GM19397 (cell line): ENCODE measurements at regions not wholly inside any gene's neighbourhood (a gene's known extent, or its start where the extent isn't known, plus 50 kb on each side); places are given as distances from the start of the nearest gene placed in this dataset.

Experiments used
- ATAC-seq: cut with Tn5 transposase; IDR thresholded peaks from one replicate; pipeline ENCODE4 v1.9.1; 2021; ENCODE audit warnings: mild to moderate bottlenecking, moderate library complexity; ENCODE audit not compliant: unreplicated experiment

GRCh38 chr12:130016986-130017385 is 113.2 kb upstream of the TMEM132D start:
- no peak for ATAC-seq

DNA sequence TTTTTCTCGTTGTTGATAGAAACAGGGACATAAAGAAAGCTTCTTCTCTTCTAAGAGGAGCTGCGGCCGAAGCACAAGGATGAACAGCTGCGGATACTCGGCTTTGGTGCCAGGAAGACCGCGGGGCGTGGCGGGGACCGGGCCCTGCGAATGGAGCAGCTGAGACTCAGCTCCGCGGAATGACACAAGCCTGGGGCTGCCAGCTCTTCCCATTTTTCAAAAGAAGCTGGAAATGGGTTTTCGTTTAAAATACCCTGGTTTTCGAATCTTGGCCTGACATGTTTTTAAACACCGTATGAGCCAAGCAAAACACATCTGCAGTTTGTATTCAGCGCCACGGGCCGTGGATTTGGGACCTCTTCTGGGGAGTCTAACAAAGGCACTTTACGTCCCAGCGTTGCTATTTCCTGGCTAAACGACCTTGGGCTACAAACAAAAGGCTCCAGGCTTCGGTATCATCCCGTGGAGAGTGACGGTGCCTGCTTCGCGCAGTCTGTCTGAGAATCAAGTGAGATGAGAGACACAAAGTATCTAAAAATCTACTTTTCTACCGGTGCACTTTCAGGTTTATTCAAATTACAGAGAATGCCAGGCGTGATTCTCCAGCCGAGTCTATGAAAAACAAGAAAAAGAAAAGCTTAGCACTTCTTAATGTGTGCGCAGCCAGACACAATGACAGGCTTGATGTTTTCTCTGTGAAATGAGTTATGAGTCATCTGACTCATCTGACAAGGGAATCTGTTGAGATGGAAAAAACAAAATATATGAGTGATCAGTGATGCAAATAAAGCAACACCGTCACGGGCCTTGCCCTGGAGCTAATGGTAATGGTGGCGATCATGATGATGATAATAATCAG is 114.0 kb upstream of the TMEM132D start:
- ATAC-seq = no peak

DNA sequence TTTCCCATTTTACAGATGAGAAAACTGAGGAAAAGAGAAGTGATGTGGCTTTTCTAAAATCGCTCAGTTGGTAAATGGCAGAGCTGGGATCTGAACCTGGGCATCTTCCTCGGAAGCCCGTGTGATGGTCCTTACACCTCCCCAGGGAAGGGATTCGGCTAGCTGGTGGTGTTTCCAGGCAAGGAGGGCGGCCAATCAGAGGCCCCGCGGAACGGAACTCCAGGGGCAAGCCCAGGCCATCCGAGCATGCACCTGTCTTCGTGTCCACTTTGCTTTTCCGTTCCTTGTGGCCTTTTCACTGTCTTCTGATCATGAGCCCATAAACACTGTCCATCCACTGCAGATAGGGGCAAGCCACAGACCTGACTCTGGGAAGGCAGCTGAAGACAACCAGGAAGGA is 114.8 kb upstream of the TMEM132D start:
- ATAC-seq = no peak

DNA sequence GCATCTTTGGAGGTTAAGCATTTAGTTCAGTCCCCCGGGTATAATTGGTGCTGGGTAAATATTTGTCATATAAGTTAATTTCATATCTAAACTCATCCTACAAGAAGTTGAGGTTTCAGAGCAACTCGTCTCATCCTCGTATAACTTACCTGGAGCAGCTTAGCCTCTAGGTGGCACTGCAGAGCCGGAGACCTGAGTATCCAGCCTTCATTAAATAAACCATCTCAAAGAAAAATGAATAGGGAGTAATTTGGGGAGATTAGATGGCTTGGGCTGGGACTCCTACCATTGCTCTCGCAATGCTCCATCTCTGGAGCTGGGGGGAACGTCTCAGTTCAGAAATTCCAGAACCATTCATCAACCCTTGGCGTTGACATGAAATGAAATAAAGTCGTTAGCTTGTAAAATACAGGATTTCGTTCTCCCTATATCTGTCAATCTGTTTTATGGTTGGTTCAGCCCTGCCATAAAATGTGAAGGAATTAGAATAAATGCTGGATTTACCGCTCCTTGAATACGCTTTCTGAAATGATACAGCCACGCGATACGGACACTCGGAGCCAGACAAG is 122.9 kb upstream of the TMEM132D start:
- no peak for ATAC-seq

DNA sequence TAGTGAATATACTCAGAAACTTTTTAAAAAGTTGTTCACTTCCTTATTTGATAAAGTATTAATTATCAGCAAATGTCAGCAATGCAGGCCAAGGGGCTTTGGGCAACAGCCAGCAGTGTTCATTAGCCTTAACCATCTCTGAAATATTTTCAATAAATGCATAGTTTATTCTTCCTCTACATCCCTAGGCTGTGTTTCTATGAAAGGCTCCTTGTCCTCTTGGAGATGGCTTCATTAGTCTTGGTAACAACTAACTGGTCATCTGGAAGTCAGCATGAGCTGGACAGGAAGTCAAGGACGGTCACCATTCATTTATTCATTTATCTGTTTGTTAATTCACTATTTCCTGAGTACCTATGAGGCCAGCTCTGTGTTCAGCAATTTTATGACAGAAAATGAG is 124.0 kb upstream of the TMEM132D start:
- ATAC-seq = no peak

DNA sequence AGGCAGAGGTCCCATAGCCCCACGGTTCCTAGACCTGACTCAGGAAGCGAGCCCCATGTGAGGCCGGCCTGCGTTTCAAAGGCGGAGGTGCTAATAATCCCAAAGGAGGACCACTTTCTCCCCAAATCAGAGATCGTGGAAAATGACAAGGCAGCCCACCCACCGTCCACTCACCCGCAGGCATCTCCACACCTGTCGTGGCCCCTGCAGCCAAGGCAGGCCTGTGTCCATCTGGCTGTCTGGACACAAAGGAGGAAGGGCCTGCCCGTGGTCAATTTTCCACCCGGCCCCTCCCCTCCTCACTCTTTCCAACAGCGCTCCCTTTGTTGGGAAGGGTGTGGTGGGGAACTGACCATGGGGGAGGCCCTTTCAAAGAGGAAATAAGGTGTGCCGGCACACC is 125.3 kb upstream of the TMEM132D start:
- ATAC-seq = no peak

- ATAC-seq = no peak
Observed at GRCh38 chr12:130031041-130031440, 127.2 kb upstream of the TMEM132D start.

DNA sequence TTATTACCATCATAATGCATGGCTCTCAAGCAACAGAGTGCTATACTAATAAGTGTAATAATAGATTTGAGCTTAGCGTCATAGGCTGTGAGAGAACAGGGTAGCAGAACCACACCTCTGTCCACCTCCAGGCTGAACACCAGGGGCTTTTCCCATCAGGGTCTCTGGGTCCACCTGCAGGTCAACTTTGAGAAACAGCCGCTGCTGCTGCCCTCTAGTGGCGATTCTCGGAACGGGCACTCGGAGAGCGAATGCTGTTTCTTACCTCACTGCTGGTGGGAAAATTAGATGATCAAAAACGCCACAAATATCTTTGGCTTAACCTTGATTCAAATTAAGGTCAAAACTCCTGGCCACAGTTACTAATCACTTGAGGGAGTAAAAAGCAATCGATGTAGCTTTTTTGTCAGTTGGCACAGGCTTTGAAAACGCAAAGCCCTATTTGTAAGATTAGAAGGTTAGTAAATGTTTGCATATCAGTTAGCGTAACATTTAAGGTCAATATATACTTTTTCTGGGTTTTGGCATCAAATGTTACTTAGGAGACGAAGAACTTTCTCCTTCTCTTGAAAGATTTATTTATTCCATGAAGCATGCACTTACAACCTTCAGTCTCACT is 127.9 kb upstream of the TMEM132D start:
- ATAC-seq = no peak

- ATAC-seq = no peak
Observed at GRCh38 chr12:130041983-130042812, 120.1 kb upstream of the FZD10 start.

DNA sequence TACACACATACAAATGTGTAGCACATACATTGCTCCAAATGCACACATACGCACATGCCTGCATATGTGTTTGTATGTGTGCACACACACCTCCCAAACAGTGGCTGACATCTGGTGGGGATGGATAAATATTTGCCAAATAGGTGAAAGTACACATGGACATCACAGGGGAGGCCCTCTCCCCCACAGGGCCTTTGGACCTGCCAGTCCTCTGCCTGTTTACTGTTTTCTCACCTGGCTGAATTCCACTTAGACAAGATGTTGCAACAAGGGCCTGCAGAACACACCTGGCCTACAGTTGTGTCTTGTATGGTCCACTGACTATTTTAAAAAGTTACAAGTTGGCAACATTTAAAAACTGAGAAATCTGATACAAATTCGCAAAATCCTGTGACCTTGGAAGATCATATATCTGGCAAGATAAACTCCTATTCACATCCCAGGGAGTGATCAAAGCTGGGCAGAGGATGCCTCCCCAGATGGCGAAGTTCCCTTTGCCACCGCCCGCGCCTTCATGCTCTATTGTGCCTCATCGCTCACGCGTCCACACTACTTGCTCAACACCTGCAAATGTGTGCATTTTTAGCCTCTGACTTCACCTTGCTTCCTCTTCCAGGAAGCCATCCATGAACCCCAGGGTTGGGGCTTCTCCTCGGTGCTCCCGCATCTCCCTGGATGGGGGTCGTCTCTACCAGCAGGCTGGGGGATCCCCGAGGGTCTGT is 118.4 kb upstream of the FZD10 start:
- ATAC-seq = no peak

GRCh38 chr12:130044991-130045621 is 117.2 kb upstream of the FZD10 start:
- no peak for ATAC-seq

DNA sequence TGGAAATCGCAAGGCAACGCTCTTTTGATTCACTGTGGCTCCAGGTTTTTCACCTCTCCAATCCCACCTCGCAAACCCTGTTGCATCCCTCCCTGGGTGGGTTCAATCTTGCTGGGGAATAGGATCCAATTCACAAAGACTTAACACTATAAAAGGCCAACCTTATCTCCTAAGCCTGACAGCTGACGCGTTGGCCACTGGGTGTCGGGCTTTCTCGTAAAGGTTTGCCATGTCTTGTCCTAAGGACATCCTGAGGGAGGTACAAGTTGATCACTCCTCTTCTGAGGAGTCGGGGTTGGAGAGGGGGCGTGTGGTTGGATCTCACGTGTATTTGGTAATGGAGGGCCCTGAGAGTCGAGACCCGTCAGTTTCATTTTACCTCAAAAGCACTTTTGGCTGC is 112.6 kb upstream of the FZD10 start:
- ATAC-seq = no peak

DNA sequence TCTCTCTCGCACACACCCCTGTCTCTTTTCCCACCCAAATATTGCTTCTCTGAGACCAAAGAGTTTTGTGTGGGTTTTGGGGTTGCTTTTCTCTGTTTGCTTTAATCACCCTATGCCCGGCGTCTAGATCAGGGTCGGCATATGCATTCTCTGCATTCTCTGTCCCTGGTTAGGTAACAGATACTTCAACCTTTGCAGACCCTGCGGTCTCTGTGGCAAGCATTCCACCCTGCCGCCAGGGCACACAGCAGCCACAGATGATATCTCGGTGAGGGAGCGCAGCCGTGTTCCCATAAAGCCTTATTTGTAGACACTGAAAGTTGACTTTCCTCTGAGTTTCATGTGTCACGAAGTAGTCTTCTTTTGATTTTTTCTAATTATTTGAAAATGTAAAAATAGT is 110.4 kb upstream of the FZD10 start:
- no peak for ATAC-seq

GRCh38 chr12:130053651-130054069 is 108.6 kb upstream of the FZD10 start:
- no peak for ATAC-seq

- no peak for ATAC-seq
Observed at GRCh38 chr12:130054803-130055202, 107.5 kb upstream of the FZD10 start.

DNA sequence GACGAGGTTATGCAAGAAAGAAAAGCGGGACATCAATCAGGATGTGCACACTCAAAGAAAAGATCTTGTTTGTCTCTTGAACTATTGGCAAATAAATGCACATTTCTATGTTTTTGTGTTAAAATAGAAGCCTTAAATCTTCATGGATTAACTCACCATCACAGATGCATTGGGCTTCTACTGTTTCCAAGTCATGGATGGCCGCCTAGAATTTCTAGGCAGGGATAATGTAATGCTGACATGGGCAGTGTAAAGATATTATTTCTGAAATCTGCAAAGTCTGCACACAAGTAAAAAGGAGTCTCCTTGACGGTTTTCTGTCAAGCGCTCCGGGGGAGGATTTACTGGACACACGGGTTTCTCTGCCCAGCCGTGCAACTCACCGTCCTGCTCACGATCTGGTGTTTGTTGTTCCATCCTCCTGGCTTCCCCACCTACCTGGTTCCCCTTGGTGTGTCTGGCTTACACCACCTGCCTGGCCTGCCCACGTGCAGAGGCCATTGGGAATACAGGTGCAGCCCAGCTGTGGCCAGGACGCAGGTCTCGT is 103.3 kb upstream of the FZD10 start:
- ATAC-seq = no peak

GRCh38 chr12:130063866-130064265 is 98.4 kb upstream of the FZD10 start:
- no peak for ATAC-seq

DNA sequence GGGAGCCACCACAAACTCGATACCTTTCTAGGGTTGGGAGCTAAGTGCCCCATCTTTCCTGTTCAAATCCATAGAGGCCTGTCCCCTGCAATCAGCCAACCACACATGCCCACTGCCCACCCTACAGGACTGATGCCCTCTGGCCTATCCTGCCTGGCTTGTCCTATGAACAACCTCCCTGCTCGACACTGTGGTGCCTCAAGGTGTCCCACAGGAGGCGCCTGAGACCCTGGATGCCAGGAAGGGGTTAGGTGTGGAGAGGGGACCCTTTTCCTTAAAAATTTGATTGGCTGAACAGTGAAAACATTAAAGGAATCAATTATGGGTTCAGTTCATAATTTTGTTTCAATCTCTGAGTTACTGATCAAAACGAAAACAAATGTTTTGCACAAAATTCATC is 97.3 kb upstream of the FZD10 start:
- no peak for ATAC-seq

- no peak for ATAC-seq
Observed at GRCh38 chr12:130066742-130067141, 95.5 kb upstream of the FZD10 start.

- no peak for ATAC-seq
Observed at GRCh38 chr12:130068741-130069140, 93.5 kb upstream of the FZD10 start.
